HG03439 (cell line): ENCODE measurements at regions not wholly inside any gene's neighbourhood (a gene's known extent, or its start where the extent isn't known, plus 50 kb on each side); places are given as distances from the start of the nearest gene placed in this dataset.

ENCODE experiments used
- ATAC-seq: cut with Tn5 transposase; IDR thresholded peaks from one replicate; pipeline ENCODE4 v1.9.1; 2021; ENCODE audit warnings: mild to moderate bottlenecking, moderate library complexity; ENCODE audit not compliant: unreplicated experiment

GRCh38 chr13:34294483-34295129 is 476.7 kb downstream of the RFC3 start:
- ATAC-seq = no peak

GRCh38 chr13:34300559-34300958 is 482.6 kb downstream of the RFC3 start:
- no peak for ATAC-seq

GRCh38 chr13:34302596-34302995 is 484.6 kb downstream of the RFC3 start:
- no peak for ATAC-seq

- no peak for ATAC-seq
Measured at GRCh38 chr13:34303346-34303745, 485.4 kb downstream of the RFC3 start.

- ATAC-seq = no peak
Measured at GRCh38 chr13:34307607-34308006, 489.7 kb downstream of the RFC3 start.

GRCh38 chr13:34308725-34309124 is 490.8 kb downstream of the RFC3 start:
- ATAC-seq = no peak

GRCh38 chr13:34310539-34310938 is 492.6 kb downstream of the RFC3 start:
- ATAC-seq = no peak

- no peak for ATAC-seq
Measured at GRCh38 chr13:34311251-34311650, 493.3 kb downstream of the RFC3 start.

GRCh38 chr13:34312578-34312977 is 494.6 kb downstream of the RFC3 start:
- no peak for ATAC-seq

GRCh38 chr13:34320084-34320483 is 502.1 kb downstream of the RFC3 start:
- ATAC-seq = no peak

GRCh38 chr13:34322014-34322742 is 504.2 kb downstream of the RFC3 start:
- ATAC-seq = no peak

- ATAC-seq = no peak
Measured at GRCh38 chr13:34322743-34323074, 504.8 kb downstream of the RFC3 start.

GRCh38 chr13:34335014-34336007 is 517.4 kb downstream of the RFC3 start:
- no peak for ATAC-seq

- no peak for ATAC-seq
Measured at GRCh38 chr13:34338102-34338501, 520.2 kb downstream of the RFC3 start.

- no peak for ATAC-seq
Measured at GRCh38 chr13:34340534-34340933, 522.6 kb downstream of the RFC3 start.

- ATAC-seq = no peak
Measured at GRCh38 chr13:34343413-34343940, 525.5 kb downstream of the RFC3 start.

- no peak for ATAC-seq
Measured at GRCh38 chr13:34344816-34345215, 526.9 kb downstream of the RFC3 start.

- ATAC-seq = no peak
Measured at GRCh38 chr13:34345258-34345965, 527.5 kb downstream of the RFC3 start.

- ATAC-seq = no peak
Measured at GRCh38 chr13:34346626-34347025, 528.7 kb downstream of the RFC3 start.

GRCh38 chr13:34347784-34348573 is 530.0 kb downstream of the RFC3 start:
- no peak for ATAC-seq
